CD8-positive, alpha-beta memory T cell (primary cell): ENCODE measurements at regions not wholly inside any gene's neighbourhood (a gene's known extent, or its start where the extent isn't known, plus 50 kb on each side); places are given as distances from the start of the nearest gene placed in this dataset.

Source experiments
- CTCF ChIA-PET: fragments of 350-600 bp; sonication (Branson Sonifier 250); formaldehyde crosslinking; loops from one replicate; lab custom pipeline; 2021; ENCODE audit warnings: antibody characterized with exemption; lab: Charles Lee
- POLR2A ChIA-PET: fragments of 350-600 bp; sonication (Branson Sonifier 250); formaldehyde crosslinking; loops from one replicate; lab custom pipeline; 2021; ENCODE audit warnings: antibody characterized with exemption; lab: Charles Lee
- DNase-seq, 5 donors: peaks; one replicate each; pipeline versions ENCODE4 v3.0.0 to v3.0.0-alpha.2; 2020 to 2022; ENCODE audit warnings: mixed read lengths in 1 of 5
- H3K27ac ChIP-seq: one replicate; pipeline ENCODE4 v1.7.0; 2013; ENCODE audit warnings: low read depth, mild to moderate bottlenecking, low read length, moderate library complexity
- H3K27me3 ChIP-seq: 2 replicates; pipeline ENCODE4 v1.7.0; 2013; ENCODE audit warnings: low read length, mild to moderate bottlenecking; ENCODE audit not compliant: insufficient read depth, poor library complexity, severe bottlenecking
- H3K36me3 ChIP-seq: 2 replicates; pipeline ENCODE4 v1.7.0; 2013; ENCODE audit warnings: mild to moderate bottlenecking, low read length, moderate library complexity; ENCODE audit not compliant: insufficient read depth
- H3K4me1 ChIP-seq: 2 replicates; pipeline ENCODE4 v1.7.0; 2013; ENCODE audit warnings: mild to moderate bottlenecking, low read length, moderate library complexity; ENCODE audit not compliant: insufficient read depth
- H3K4me3 ChIP-seq: 2 replicates; pipeline ENCODE4 v1.7.0; 2013; ENCODE audit warnings: mild to moderate bottlenecking, low read length
- H3K9me3 ChIP-seq: 2 replicates; pipeline ENCODE4 v1.7.0; 2013; ENCODE audit warnings: mild to moderate bottlenecking, low read length
- H3K27ac Mint-ChIP-seq, 8 donors: one replicate each; pipeline ENCODE4 v1.8.0; 2020 to 2021; ENCODE audit warnings: mixed read lengths in 8 of 8, mild to moderate bottlenecking in 6 of 8, inconsistent platforms in 3 of 8, moderate library complexity in 3 of 8
- H3K27me3 Mint-ChIP-seq, 2 donors: one replicate each; pipeline ENCODE4 v1.8.0; 2020 to 2021; ENCODE audit warnings: mixed read lengths in 2 of 2, mild to moderate bottlenecking in 1 of 2, moderate library complexity in 1 of 2
- H3K36me3 Mint-ChIP-seq, 3 donors: one replicate each; pipeline ENCODE4 v1.8.0; 2020 to 2021; ENCODE audit warnings: mixed read lengths in 3 of 3, inconsistent platforms in 1 of 3, mild to moderate bottlenecking in 1 of 3
- H3K4me1 Mint-ChIP-seq, 3 donors: one replicate each; pipeline ENCODE4 v1.8.0; 2020 to 2021; ENCODE audit warnings: mixed read lengths in 3 of 3, inconsistent platforms in 1 of 3, mild to moderate bottlenecking in 1 of 3
- H3K4me3 Mint-ChIP-seq, 7 donors: one replicate each; pipeline ENCODE4 v1.8.0; 2020 to 2021; ENCODE audit warnings: mixed read lengths in 7 of 7, mild to moderate bottlenecking in 6 of 7, moderate library complexity in 4 of 7, inconsistent platforms in 2 of 7
- H3K9me3 Mint-ChIP-seq, 5 donors: one replicate each; pipeline ENCODE4 v1.8.0; 2020 to 2022; ENCODE audit warnings: mixed read lengths in 5 of 5, mild to moderate bottlenecking in 3 of 5, moderate library complexity in 2 of 5, inconsistent platforms in 1 of 5

GRCh38 chr20:11691766-11692165 lies 225.9 kb upstream of the BTBD3 start:
- Histone ChIP-seq H3K27ac (no peak overlapping the region), H3K4me1 (no peaks in the 10 kb centered on the region), H3K4me3 (no peak overlapping the region), H3K36me3 (no peaks in the 10 kb centered on the region), H3K27me3 (no peaks in the 10 kb centered on the region), H3K9me3 (no peaks in the 10 kb centered on the region)
- Mint-ChIP-seq H3K4me1 (no peaks in the 10 kb centered on the region), H3K27me3 (no peaks in the 10 kb centered on the region), H3K9me3 (peaks cover 6 to 17% (median 14%) of the 10 kb centered on the region in 5 donors), H3K36me3 (no peaks in the 10 kb centered on the region), H3K27ac (no peak overlapping the region), H3K4me3 (no peak overlapping the region)
- ChIA-PET CTCF (no interaction called here), POLR2A (no interaction called here)
- DNase-seq, result no peak

- POLR2A ChIA-PET, result no interaction called here
- Histone ChIP-seq H3K9me3 (no peaks in the 10 kb centered on the region), H3K4me3 (no peak overlapping the region), H3K27me3 (no peaks in the 10 kb centered on the region), H3K27ac (no peak overlapping the region), H3K36me3 (no peaks in the 10 kb centered on the region), H3K4me1 (no peaks in the 10 kb centered on the region)
- Mint-ChIP-seq H3K4me3 (no peak overlapping the region), H3K36me3 (no peaks in the 10 kb centered on the region), H3K27ac (no peak overlapping the region), H3K9me3 (peaks cover 6 to 17% (median 15%) of the 10 kb centered on the region in 5 donors), H3K27me3 (no peaks in the 10 kb centered on the region), H3K4me1 (no peaks in the 10 kb centered on the region)
- CTCF ChIA-PET, result no interaction called here
- no peak for DNase-seq
Observed at GRCh38 chr20:11692567-11692966, 225.1 kb upstream of the BTBD3 start.

GRCh38 chr20:11694467-11694866 lies 223.2 kb upstream of the BTBD3 start:
- Histone ChIP-seq H3K4me1 (no peaks in the 10 kb centered on the region), H3K36me3 (no peaks in the 10 kb centered on the region), H3K27me3 (no peaks in the 10 kb centered on the region), H3K4me3 (no peak overlapping the region), H3K9me3 (no peaks in the 10 kb centered on the region), H3K27ac (no peak overlapping the region)
- no peaks in the 10 kb centered on the region for H3K4me1 Mint-ChIP-seq
- ChIA-PET POLR2A (no interaction called here), CTCF (no interaction called here)
- no peaks in the 10 kb centered on the region for H3K36me3 Mint-ChIP-seq
- DNase-seq, result no peak
- H3K4me3 Mint-ChIP-seq, result no peak overlapping the region
- peaks cover 4 to 19% (median 9%) of the 10 kb centered on the region in 5 donors for H3K9me3 Mint-ChIP-seq
- H3K27ac Mint-ChIP-seq, result no peak overlapping the region
- H3K27me3 Mint-ChIP-seq, result no peaks in the 10 kb centered on the region

- Mint-ChIP-seq H3K27ac (no peak overlapping the region), H3K36me3 (no peaks in the 10 kb centered on the region), H3K27me3 (no peaks in the 10 kb centered on the region), H3K4me3 (no peak overlapping the region), H3K4me1 (no peaks in the 10 kb centered on the region), H3K9me3 (peaks cover 5 to 17% (median 14%) of the 10 kb centered on the region in 5 donors)
- Histone ChIP-seq H3K4me3 (no peak overlapping the region), H3K4me1 (no peaks in the 10 kb centered on the region), H3K9me3 (no peaks in the 10 kb centered on the region), H3K36me3 (no peaks in the 10 kb centered on the region), H3K27ac (no peak overlapping the region), H3K27me3 (no peaks in the 10 kb centered on the region)
- no peak for DNase-seq
- ChIA-PET CTCF (no interaction called here), POLR2A (no interaction called here)
Observed at GRCh38 chr20:11697055-11697454, 220.6 kb upstream of the BTBD3 start.

- Mint-ChIP-seq H3K4me3 (no peak overlapping the region), H3K4me1 (no peaks in the 10 kb centered on the region), H3K27me3 (no peaks in the 10 kb centered on the region), H3K27ac (no peak overlapping the region), H3K9me3 (peaks cover 5 to 17% (median 14%) of the 10 kb centered on the region in 5 donors), H3K36me3 (no peaks in the 10 kb centered on the region)
- Histone ChIP-seq H3K27ac (no peak overlapping the region), H3K9me3 (no peaks in the 10 kb centered on the region), H3K27me3 (no peaks in the 10 kb centered on the region), H3K4me1 (no peaks in the 10 kb centered on the region), H3K36me3 (no peaks in the 10 kb centered on the region), H3K4me3 (no peak overlapping the region)
- ChIA-PET POLR2A (no interaction called here), CTCF (no interaction called here)
- no peak for DNase-seq
Observed at GRCh38 chr20:11697646-11698045, 220.0 kb upstream of the BTBD3 start.

- no peaks in the 10 kb centered on the region for H3K4me1 Mint-ChIP-seq
- Histone ChIP-seq H3K27me3 (no peaks in the 10 kb centered on the region), H3K36me3 (no peaks in the 10 kb centered on the region), H3K9me3 (no peaks in the 10 kb centered on the region), H3K4me1 (no peaks in the 10 kb centered on the region), H3K27ac (no peak overlapping the region), H3K4me3 (no peak overlapping the region)
- H3K27ac Mint-ChIP-seq, result no peak overlapping the region
- no peaks in the 10 kb centered on the region for H3K36me3 Mint-ChIP-seq
- H3K27me3 Mint-ChIP-seq, result no peaks in the 10 kb centered on the region
- ChIA-PET CTCF (no interaction called here), POLR2A (no interaction called here)
- no peak overlapping the region for H3K4me3 Mint-ChIP-seq
- peaks cover 6 to 14% (median 11%) of the 10 kb centered on the region in 5 donors for H3K9me3 Mint-ChIP-seq
- DNase-seq, result no peak
Observed at GRCh38 chr20:11698124-11698523, 219.6 kb upstream of the BTBD3 start.

- Histone ChIP-seq H3K9me3 (no peaks in the 10 kb centered on the region), H3K27ac (no peak overlapping the region), H3K4me1 (no peaks in the 10 kb centered on the region), H3K4me3 (no peak overlapping the region), H3K36me3 (no peaks in the 10 kb centered on the region), H3K27me3 (no peaks in the 10 kb centered on the region)
- H3K9me3 Mint-ChIP-seq, result peaks cover 9 to 17% (median 12%) of the 10 kb centered on the region in 5 donors
- no peak overlapping the region for H3K27ac Mint-ChIP-seq
- no peaks in the 10 kb centered on the region for H3K36me3 Mint-ChIP-seq
- no peak for DNase-seq
- H3K27me3 Mint-ChIP-seq, result no peaks in the 10 kb centered on the region
- no peak overlapping the region for H3K4me3 Mint-ChIP-seq
- no peaks in the 10 kb centered on the region for H3K4me1 Mint-ChIP-seq
- POLR2A ChIA-PET, result no interaction called here
- CTCF ChIA-PET, result no interaction called here
Observed at GRCh38 chr20:11700831-11701230, 216.9 kb upstream of the BTBD3 start.

- H3K27ac Mint-ChIP-seq, result no peak overlapping the region
- H3K27ac ChIP-seq, result no peak overlapping the region
- H3K36me3 Mint-ChIP-seq, result no peaks in the 10 kb centered on the region
- no peak overlapping the region for H3K4me3 Mint-ChIP-seq
- H3K4me1 Mint-ChIP-seq, result no peaks in the 10 kb centered on the region
- peaks cover 9 to 29% (median 15%) of the 10 kb centered on the region in 5 donors for H3K9me3 Mint-ChIP-seq
- CTCF ChIA-PET, result no interaction called here
- H3K4me3 ChIP-seq, result no peak overlapping the region
- no peaks in the 10 kb centered on the region for H3K36me3 ChIP-seq
- H3K27me3 ChIP-seq, result no peaks in the 10 kb centered on the region
- no peaks in the 10 kb centered on the region for H3K9me3 ChIP-seq
- no peaks in the 10 kb centered on the region for H3K27me3 Mint-ChIP-seq
- DNase-seq, result no peak
- no peaks in the 10 kb centered on the region for H3K4me1 ChIP-seq
- POLR2A ChIA-PET, result no interaction called here
Observed at GRCh38 chr20:11702721-11703518, 214.8 kb upstream of the BTBD3 start.
